ENCODE measurements at regions not wholly inside any gene's neighbourhood (a gene's known extent, or its start where the extent isn't known, plus 50 kb on each side); places are given as distances from the start of the nearest gene placed in this dataset.

DNA sequence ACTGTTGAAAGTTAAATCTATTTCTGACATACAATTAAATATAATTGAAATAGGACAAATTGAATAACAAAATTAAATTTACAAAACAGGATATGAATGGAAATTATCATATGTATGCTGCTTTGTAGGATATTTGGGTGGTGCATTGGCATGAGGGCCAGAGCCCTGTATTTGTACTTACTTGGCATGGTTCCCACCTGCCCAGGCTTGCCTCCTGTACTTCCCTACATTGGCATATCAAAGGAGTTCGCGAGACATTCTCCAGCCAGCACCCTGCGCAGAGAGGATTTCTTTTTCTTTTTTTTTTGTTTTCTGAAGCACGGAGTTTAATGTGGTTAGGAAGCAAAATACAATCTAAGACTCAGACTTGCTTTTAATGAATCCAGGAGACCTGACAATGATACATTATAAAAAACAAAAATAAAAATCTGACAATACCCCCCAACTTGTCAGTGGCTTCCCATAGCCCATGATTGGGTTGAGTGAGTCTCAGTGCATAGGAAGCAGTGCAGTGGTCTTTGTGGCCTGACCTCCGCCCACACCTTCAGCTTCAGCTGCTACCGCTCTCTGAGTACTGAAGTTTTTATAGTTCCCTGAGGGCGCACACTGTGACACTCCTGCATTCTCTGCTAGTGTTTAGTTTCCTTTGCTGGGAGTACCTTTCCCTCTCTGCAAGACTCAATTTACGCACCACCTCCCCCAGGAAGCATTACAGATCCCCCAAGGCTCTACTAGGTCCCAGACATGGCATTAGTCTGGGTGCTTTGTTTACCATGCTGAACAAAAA is 440.8 kb downstream of the UTRN start:
- no peak for DNase-seq (ENCODE audit: low read depth)

DNA sequence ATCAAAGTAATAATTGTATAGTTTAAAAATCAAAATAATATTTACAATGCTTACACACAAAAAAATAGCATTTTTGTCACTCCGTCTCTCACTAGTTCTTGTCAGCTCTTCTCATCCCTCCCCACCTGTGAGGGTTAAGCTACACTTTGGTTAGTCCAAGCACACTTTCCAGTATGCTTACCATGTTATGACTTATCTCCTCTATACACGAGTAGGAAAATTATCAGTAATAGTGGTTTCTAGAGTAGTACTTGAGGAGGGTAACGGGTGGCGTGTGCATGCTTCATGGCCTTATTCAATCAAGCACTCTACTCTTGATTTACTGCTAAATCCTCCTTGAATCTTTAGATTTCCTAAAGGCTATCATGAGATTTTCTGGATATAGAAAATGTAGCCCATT is 443.7 kb downstream of the UTRN start:
- DNase-seq (ENCODE audit: low read depth), result no peak

DNA sequence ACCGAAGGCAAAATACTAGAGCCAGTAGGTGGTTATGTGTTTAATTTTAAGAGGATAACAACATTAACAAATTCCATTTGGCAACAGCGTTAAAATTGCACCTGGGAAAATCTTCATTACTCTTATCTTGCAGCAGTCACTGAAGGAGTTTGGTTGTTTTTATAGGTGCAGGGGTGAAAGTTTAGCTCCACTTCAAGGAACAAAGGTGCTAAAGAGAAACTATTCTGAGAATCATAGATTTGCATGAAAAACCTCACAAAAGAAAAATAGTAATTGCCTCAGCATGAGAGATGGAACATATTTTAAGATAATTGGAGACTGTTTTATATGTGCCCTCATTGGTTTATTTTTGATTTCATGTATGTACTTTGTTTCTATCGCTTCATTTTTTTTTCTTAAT is 444.4 kb downstream of the UTRN start:
- DNase-seq (ENCODE audit: low read depth), result no peak

DNA sequence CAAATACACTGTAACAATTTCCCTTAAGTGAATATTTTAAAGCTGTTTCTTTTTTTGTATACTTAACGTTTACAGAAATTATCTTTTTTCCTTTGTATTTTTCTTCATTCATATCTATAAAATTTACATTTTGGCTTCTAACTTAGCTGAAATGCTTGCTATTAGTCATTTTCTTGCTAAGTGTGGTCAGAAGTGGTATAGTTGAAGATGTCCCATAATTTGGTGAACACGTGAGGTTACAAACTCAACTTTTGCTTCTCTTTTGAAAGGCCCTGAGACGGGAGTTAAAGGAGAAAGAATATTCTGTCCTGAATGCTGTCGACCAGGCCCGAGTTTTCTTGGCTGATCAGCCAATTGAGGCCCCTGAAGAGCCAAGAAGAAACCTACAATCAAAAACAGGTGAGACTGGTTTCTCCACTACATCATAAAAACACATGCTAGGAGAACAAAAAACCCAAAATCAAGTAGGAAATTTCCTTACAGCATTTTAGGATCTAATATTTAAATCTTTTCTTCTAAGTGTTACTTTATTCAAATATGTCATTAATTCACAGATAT is 445.0 kb downstream of the UTRN start:
- no peak for DNase-seq (ENCODE audit: low read depth)

DNA sequence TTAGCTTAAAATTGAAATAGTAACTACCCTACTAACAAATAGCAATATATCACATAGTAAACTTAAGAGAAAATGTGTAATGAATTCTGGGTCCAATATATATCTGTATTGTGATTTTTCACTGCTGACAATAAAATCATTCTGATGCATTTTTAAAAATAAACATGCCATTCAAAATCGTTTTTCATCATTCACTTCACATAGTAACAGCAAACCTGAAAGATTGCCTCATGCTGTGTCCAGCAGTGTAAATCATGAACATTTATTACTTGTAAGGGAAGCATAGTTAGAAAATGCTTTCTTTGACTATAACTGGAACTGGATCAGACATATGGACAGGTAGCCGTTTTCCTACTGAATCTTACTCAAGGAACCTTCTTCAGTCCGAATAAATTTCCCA is 446.1 kb downstream of the UTRN start:
- DNase-seq (ENCODE audit: low read depth), result no peak

DNA sequence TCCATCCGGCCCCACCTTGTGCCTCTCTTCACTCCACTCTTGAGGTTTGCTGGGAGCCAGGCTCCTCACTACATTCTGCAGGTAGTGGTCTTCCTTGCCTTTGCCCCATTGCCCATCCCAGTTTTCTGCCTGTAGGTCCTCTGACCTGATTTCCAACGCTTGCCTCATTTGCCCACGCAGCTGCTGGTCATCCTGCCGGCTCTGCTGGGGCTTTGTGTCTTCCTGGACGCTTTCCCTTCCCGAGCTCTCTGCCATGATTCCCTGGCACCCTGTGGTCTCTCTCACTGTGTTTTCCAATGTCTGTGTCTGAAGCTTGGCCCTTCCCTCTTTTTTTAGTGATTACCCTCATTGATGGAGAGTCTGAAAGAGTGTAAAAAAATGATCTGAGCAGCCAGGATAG is 451.6 kb downstream of the UTRN start:
- DNase-seq (ENCODE audit: low read depth), result no peak

DNA sequence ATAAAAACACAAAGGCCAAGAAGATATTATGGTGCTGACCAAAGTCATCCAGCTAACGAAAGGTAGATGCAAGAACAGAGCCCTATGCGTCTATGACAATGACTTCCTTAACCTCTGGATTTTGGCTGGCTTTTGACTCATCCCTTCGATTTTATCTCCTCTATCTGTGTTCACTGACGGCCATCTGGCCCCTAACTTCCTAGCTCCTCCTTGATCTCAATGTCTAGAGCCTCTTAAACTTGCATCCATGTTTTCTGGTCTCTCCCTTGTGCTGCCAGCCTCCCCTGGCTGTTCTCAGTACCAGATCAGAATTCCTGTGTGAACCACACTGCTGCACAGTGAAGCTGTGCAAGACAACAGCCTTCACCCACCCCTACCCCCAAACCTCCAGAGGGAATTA is 452.9 kb downstream of the UTRN start:
- DNase-seq (ENCODE audit: low read depth), result peak; percentile 22

DNA sequence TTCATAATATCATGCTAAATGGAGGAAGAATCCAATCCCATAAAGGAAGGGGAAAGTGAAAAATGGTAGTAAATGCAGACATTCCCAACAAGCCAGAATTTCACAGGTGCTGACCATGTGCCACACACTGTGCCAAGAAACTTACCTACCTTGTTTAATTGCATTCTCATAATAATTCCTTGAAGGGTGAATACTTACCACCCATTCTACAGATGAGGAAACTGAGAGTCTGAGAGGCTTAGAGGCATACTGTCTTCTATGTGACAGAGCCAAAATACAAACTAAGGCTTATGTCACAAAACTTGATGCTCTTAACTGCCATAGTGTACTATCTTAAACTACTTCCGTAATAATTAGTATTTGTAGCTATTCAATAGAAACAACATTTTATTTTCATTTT is 454.7 kb downstream of the UTRN start:
- DNase-seq (ENCODE audit: low read depth), result no peak

DNA sequence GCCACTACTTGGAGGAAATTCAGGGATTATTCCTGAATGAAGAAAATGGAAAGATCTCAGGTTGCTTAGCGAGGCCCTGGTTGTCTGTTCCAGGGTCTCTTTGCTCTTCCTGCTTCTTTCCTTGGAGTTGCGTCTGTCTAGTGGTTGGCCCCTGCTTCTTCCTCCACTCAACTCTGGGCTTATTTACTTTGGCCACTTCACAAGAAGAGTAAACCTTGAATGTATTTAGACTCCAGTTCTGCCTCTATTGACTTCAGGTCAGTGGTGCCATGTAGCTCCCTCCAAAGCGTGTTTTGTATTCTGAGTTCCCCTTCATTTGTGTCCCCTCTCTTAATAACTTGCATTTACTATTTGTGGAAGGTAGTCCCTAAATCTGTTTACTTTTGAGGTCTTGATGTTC is 456.5 kb downstream of the UTRN start:
- no peak for DNase-seq (ENCODE audit: low read depth)

DNA sequence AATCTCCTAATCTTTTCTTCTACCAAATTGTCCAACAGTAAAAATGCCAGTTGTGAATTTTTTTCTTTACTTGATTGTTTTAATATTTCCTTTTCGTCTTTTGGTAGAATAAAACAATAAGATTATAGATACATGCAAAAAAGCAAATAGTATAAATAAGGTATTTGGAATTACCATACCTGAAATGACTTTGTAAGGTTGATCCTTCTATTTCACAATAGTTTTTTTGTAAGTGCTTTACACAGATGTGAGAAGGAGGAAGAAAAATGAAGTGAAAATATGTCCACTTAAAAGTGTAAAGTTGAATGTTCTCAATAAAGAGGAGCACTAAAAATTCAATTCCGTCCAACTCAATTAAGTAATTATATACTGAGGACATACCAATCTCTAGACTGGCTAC is 457.6 kb downstream of the UTRN start:
- no peak for DNase-seq (ENCODE audit: low read depth)

DNA sequence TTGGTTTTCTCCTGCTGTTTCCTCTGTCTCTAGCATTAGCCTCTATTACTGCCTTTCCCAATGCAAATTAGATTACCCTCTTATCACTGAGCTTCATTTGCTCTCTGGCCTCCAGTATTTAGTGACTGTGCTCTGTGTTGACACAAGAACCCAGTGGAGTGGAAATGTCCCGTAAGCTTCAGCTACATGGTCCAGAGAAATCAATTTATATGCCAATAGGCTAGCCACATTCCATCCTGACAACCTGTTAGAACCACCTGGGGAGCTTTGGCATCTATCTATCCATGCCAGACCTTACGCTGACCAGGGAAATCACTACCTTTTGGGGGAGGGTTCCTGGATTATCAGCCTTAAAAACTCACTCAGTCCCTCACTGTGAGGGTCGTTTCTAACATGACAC is 459.6 kb downstream of the UTRN start:
- no peak for DNase-seq (ENCODE audit: low read depth)

DNA sequence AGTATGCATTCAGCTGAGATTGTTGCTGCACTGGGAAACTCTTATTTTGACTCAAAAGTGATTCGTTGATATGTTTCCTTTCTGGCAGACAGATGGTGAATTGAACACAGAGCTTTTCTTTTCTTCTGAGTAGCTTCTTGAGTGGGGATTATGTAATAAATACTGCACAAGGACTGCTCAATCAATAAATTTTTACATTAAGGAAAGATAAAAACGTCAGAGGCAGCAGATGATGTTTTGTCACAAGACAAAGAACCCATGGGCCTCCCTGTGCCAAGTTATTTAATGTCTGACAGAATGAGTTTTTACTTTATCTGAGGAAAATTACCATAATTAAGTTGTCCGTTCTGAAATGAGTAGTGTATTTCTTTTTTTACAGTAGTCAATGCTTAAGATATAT is 460.3 kb downstream of the UTRN start:
- no peak for DNase-seq (ENCODE audit: low read depth)

DNA sequence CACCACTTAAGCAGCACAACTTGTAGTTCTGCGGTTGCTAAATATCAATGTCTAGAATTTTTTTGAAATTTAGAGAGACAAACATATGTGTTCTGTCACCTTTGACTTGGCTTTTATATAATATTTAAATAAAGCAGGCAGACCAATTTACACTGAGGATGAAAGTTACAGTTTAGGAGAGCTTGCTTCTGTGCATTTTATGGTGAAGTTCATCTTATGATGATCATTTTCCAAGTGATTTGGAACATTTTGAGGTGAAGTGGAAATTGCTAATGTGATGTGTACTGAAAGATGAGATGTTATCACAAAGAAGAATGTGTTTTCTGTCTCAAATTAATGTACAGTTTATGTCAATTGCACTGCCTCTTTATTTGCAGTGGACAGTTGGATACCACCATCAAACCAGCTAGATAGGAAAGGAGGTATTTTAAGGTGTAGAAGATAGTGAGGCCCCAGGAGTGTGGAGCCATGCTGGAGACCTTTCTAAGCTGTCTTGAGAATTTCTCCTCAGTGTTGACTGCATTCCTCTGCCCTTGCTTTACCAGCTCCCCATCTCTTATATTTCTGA is 461.9 kb downstream of the UTRN start:
- no peak for DNase-seq (ENCODE audit: low read depth)

DNA sequence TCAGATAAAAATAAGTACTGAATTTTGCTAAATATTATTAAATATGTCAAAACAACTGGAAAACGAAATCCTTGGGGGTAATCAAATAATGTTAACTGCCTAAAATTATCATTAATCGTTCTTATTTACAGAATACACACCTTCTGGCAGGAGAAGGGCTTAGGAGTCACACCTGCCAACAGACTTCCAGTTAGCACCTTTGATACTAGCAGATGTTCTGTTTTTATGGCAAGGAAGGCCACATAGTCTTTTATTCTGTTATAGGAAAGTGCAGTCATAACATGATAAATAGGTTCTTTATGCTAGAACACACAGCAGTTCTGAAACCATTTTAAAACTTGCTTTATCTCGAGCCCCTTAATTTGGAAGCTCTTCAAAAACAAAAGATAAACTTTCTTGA is 464.1 kb downstream of the UTRN start:
- no peak for DNase-seq (ENCODE audit: low read depth)

DNA sequence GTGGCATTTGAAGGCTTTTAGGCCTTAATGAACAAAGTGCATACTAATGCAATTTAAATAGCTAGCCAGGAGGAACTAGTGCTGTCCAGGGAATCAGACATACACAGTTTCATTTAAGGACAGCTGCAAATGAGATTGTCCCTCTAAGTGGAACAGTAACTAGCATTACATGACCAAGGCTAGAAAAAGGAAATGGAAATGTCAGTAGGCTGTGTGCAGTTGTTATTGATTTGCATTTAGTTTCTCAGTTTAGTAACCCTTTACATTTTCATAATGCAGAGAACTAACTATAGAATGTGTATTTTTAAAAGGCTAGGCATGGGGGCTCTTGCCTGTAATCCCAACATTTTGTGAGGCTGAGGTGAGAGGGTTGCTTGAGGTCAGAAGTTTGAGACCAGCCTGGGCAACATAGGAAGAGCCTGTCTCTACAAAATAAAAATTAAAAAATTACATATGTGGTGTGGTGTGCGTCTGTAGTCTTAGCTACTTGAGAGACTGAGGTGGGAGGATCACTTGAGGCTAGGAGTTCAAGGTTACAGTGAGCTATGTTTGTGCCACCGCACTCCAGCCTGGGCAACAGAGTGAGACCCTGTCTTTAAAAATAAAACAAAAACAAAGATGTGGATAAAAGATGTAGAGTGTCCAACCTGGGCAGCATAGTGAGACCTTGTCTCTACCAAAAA is 468.0 kb downstream of the UTRN start:
- DNase-seq (ENCODE audit: low read depth), result no peak

DNA sequence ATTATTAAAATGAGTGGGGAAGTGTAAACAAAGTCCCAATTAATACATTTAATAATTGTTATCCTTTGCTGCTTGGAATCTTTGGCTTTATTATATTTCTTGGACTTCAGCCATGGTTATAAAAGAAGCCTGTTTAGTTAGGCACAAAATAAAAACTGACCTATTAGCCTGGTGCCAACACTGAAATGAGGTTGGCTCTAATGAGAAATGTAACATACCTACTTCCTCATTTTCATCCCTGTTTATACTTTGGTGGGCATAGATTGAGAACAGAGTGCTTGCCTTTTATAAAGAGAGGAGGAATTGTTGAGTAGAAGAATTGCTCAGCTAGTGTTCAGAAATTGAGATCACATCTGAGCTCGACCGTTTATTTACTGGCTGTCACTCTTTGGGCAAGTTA is 471.3 kb downstream of the UTRN start:
- no peak for DNase-seq (ENCODE audit: low read depth)

DNA sequence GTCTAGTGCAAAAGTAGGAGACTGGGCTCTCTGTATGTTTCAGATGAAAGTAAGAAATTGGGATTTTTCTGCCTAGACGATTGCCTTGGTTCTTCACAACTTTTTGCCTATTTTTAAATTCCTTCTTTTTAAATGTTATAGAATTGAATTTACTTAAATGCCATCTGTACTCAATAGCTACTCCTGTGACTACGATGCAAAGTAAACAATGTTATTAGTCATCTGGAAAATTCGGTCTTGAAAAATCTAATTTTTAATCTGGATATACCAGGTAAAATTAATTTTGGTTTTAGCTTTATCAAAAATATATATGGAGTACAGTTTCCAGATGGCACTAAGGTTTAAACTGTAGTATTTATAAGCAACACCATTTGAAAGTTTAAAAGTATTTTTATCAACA is 472.2 kb downstream of the UTRN start:
- DNase-seq (ENCODE audit: low read depth), result no peak

DNA sequence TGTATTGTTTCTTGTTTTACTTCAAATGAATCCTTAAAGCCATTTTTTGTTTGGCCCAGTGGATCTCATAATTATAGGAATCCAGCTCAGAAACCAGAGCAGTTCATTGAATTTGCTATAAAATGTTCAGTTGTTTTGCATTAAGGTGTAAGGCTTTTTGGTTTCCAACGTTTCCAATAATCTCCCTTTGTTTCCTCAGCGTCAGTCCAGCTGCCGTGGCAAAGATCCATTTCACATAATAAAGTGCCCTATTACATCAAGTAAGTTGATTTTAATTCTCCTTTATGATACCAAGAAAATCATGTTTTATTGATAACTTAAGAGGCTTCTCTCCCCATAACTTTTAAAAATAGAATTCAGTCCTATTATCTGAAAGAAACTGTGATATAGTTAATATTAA is 472.6 kb downstream of the UTRN start:
- no peak for DNase-seq (ENCODE audit: low read depth)

DNA sequence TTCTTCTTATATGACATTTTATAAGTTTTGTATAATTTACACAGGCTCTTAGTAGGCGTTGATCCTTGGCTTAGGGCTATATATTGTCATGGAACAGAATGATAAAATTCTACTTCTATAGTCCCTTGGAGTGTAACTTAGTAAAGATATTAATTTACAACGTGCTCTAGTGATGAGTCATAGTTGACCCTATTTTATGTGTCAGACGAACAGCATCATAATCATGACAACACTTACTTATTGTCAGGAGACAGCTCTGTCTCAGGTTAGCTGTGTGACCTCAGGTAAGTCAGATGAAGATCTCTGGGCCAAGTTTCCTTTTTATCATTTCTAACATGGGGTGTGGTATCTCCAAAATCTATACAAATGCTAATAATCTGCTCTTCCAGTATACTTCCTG is 473.5 kb downstream of the UTRN start:
- no peak for DNase-seq (ENCODE audit: low read depth)

DNA sequence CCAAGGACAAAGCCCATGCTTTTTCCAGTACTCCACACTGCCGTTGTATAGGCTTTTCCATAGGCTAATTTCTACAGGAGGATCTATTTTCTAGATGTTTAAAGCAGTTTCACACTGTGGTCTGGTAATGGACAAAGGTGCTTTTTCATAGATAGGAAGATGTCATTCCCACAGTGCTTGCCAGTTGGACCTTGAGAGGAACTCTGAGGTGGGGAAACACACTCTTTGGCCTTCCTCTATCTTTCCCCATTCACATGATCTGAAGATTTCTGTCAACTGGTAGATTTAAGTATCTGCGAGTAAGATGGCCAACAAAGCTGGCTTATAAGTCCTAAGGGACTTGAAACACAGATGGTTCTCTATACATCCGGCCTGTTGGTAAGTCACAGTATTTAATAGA is 477.3 kb downstream of the UTRN start:
- no peak for DNase-seq (ENCODE audit: low read depth)

DNA sequence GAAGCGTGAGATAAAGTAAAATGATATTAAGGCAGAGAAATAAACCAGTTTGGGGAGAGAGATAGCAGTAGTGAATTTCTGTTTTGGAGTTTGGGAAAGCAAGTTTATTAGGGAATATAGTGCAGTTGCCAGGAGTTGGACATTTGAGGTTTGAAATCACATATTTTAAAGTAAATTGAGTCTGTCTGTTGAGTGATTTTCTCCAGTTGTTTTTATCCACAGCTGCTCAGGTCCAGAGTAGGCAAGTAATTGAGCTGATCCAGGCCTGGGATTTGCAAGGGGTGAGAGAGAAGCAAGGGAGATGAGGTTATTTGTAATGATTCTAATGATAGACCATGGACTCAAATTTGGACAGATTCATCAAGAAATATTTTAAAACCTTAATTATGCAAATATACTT is 481.9 kb downstream of the UTRN start:
- no peak for DNase-seq (ENCODE audit: low read depth)

DNA sequence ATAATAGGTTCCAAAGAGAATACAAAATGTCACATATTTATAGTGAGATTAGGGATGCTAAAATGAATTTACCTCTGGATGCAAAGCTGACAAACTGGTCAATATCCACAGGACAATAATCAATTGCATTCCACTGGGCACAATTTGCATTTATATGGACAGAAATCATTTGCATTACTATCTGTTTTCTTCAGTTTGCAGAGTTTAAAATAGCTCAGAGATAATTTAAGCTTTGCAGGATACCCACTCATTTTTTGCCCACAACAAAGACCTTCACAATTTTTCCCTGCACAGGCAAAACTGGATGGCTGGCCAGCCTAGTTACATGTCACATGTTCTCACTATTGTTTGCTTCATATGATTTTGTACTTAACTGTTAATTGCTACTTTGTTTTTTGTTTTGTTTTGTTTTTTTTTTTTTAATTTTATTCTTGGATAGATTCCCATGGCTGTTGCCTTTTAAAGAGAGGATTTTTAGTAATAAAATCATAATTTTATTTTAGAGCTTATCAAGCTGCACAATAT is 483.5 kb downstream of the UTRN start:
- DNase-seq (ENCODE audit: low read depth), result no peak

DNA sequence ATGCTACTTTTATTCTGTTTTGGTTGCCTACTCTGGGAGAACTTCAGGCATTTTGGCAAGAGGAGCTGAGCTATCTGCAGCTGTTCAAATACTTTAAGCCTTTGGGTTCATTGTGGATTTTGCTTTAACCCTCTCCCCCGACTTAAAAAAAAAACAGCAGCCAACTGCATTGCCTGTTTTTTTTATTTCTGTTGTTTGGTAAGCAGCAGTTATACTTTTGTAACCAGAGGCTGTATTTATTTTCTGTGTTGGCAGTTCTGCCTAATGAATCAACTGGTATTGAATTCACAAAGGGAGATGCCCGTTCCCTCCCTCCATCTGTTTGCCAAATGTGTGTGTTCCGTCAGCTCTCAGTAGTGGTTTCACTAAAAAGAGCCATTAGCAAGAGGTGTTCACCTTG is 484.0 kb downstream of the UTRN start:
- no peak for DNase-seq (ENCODE audit: low read depth)
